Skin epidermis (tissue), 12 donors: ENCODE measurements at regions not wholly inside any gene's neighbourhood (a gene's known extent, or its start where the extent isn't known, plus 50 kb on each side); places are given as distances from the start of the nearest gene placed in this dataset.

Experiments
- H3K27ac ChIP-seq, 21 experiments: fragments of 200-600 bp; sonication (generic) in 11 of 21; one replicate each; pipeline ENCODE4 v1.5.0; 2020; ENCODE audit warnings: mild to moderate bottlenecking in 3 of 21, inconsistent platforms in 2 of 21, moderate library complexity in 2 of 21
- H3K4me3 ChIP-seq, 7 experiments: fragments of 200-600 bp; sonication (generic) in 2 of 7; one replicate each; pipeline ENCODE4 v1.5.0; 2020; ENCODE audit warnings: inconsistent platforms in 2 of 7, mild to moderate bottlenecking in 2 of 7, moderate library complexity in 1 of 7

GRCh38 chr4:89609756-89610155 lies 227.2 kb downstream of the SNCA start:
- no peak overlapping the region for H3K27ac ChIP-seq
- no peak overlapping the region for H3K4me3 ChIP-seq

- H3K27ac ChIP-seq = no peak overlapping the region
- no peak overlapping the region for H3K4me3 ChIP-seq
Observed at GRCh38 chr4:89604951-89605350, 232.0 kb downstream of the SNCA start.

GRCh38 chr4:89599026-89599425 lies 237.9 kb downstream of the SNCA start:
- Histone ChIP-seq H3K4me3 (no peak overlapping the region), H3K27ac (no peak overlapping the region)

- Histone ChIP-seq H3K4me3 (no peak overlapping the region), H3K27ac (no peak overlapping the region)
Observed at GRCh38 chr4:89598602-89599001, 238.4 kb downstream of the SNCA start.

- H3K27ac ChIP-seq = no peak overlapping the region
- H3K4me3 ChIP-seq = no peak overlapping the region
Observed at GRCh38 chr4:89595125-89595789, 241.7 kb downstream of the SNCA start.

GRCh38 chr4:89590128-89590527 lies 246.8 kb downstream of the SNCA start:
- H3K4me3 ChIP-seq = no peak overlapping the region
- H3K27ac ChIP-seq = no peak overlapping the region

GRCh38 chr4:89588421-89588820 lies 248.5 kb downstream of the SNCA start:
- Histone ChIP-seq H3K27ac (no peak overlapping the region), H3K4me3 (no peak overlapping the region)

GRCh38 chr4:89587364-89587763 lies 249.6 kb downstream of the SNCA start:
- Histone ChIP-seq H3K27ac (no peak overlapping the region), H3K4me3 (no peak overlapping the region)

- no peak overlapping the region for H3K4me3 ChIP-seq
- H3K27ac ChIP-seq = no peak overlapping the region
Observed at GRCh38 chr4:89586864-89587263, 250.1 kb downstream of the SNCA start.

- no peak overlapping the region for H3K4me3 ChIP-seq
- H3K27ac ChIP-seq = no peak overlapping the region
Observed at GRCh38 chr4:89586318-89586717, 250.6 kb downstream of the SNCA start.

- Histone ChIP-seq H3K27ac (no peak overlapping the region), H3K4me3 (no peak overlapping the region)
Observed at GRCh38 chr4:89582756-89583505, 254.0 kb downstream of the SNCA start.

GRCh38 chr4:89579771-89580170 lies 257.2 kb downstream of the SNCA start:
- no peak overlapping the region for H3K27ac ChIP-seq
- no peak overlapping the region for H3K4me3 ChIP-seq

GRCh38 chr4:89576246-89576645 lies 260.7 kb downstream of the SNCA start:
- Histone ChIP-seq H3K27ac (no peak overlapping the region), H3K4me3 (no peak overlapping the region)

GRCh38 chr4:89575840-89576239 lies 261.1 kb downstream of the SNCA start:
- Histone ChIP-seq H3K27ac (no peak overlapping the region), H3K4me3 (no peak overlapping the region)

- Histone ChIP-seq H3K27ac (no peak overlapping the region), H3K4me3 (no peak overlapping the region)
Observed at GRCh38 chr4:89574176-89574575, 262.8 kb downstream of the SNCA start.

GRCh38 chr4:89573656-89574055 lies 263.3 kb downstream of the SNCA start:
- H3K4me3 ChIP-seq = no peak overlapping the region
- no peak overlapping the region for H3K27ac ChIP-seq

- Histone ChIP-seq H3K4me3 (no peak overlapping the region), H3K27ac (no peak overlapping the region)
Observed at GRCh38 chr4:89572224-89572858, 264.6 kb downstream of the SNCA start.

- no peak overlapping the region for H3K4me3 ChIP-seq
Observed at GRCh38 chr4:89570931-89571330, 263.3 kb upstream of the GPRIN3 start.

GRCh38 chr4:89567936-89568335 lies 260.3 kb upstream of the GPRIN3 start:
- Histone ChIP-seq H3K4me3 (no peak overlapping the region), H3K27ac (no peak overlapping the region)

More at GRCh38 chr4:89570931-89571330, 263.3 kb upstream of the GPRIN3 start:
- H3K27ac ChIP-seq = no peak overlapping the region

GRCh38 chr4:89563431-89563830 lies 255.8 kb upstream of the GPRIN3 start:
- no peak overlapping the region for H3K27ac ChIP-seq

GRCh38 chr4:89562746-89563145 lies 255.1 kb upstream of the GPRIN3 start:
- Histone ChIP-seq H3K27ac (no peak overlapping the region), H3K4me3 (no peak overlapping the region)

More at GRCh38 chr4:89563431-89563830, 255.8 kb upstream of the GPRIN3 start:
- H3K4me3 ChIP-seq = no peak overlapping the region
